Activated CD4-positive, CD25-positive, alpha-beta regulatory T cell (primary cell): ENCODE measurements at regions not wholly inside any gene's neighbourhood (a gene's known extent, or its start where the extent isn't known, plus 50 kb on each side); places are given as distances from the start of the nearest gene placed in this dataset.
"Not testable (repeated sequence)": the region's sequence is repeated elsewhere in the genome, so short reads cannot be mapped to it uniquely, and the experiment has no call there.

Experiments used
- DNase-seq, 4 experiments: peaks; one replicate each; lab custom pipeline; 2025; lab: John Stamatoyannopoulos, UW

- no peak for DNase-seq
Measured at GRCh38 chr10:89949496-89949895, 248.1 kb downstream of the KIF20B start.

- DNase-seq = peak in 1 of 4 experiments; percentile 1
Measured at GRCh38 chr10:89952325-89952724, 250.9 kb downstream of the KIF20B start.

GRCh38 chr10:89952751-89953150 is 251.4 kb downstream of the KIF20B start:
- no peak for DNase-seq

- no peak for DNase-seq
Measured at GRCh38 chr10:89954061-89954460, 252.7 kb downstream of the KIF20B start.

GRCh38 chr10:89954787-89955566 is 253.6 kb downstream of the KIF20B start:
- DNase-seq = no peak

- DNase-seq = no peak
Measured at GRCh38 chr10:89959433-89960110, 258.2 kb downstream of the KIF20B start.

- DNase-seq = no peak
Measured at GRCh38 chr10:89963451-89964102, 262.2 kb downstream of the KIF20B start.

GRCh38 chr10:89966211-89966610 is 264.8 kb downstream of the KIF20B start:
- no peak for DNase-seq

- no peak for DNase-seq
Measured at GRCh38 chr10:89973326-89973725, 271.9 kb downstream of the KIF20B start.

GRCh38 chr10:89975071-89975470 is 273.7 kb downstream of the KIF20B start:
- DNase-seq = no peak

GRCh38 chr10:89975771-89976170 is 274.4 kb downstream of the KIF20B start:
- DNase-seq = no peak

GRCh38 chr10:89978081-89978480 is 276.7 kb downstream of the KIF20B start:
- no peak for DNase-seq

- no peak for DNase-seq
Measured at GRCh38 chr10:89979726-89980125, 278.3 kb downstream of the KIF20B start.

- no peak for DNase-seq
Measured at GRCh38 chr10:89980166-89980565, 278.8 kb downstream of the KIF20B start.

GRCh38 chr10:89981891-89982290 is 280.5 kb downstream of the KIF20B start:
- DNase-seq = no peak

- no peak for DNase-seq
Measured at GRCh38 chr10:89985446-89985845, 284.1 kb downstream of the KIF20B start.

- not testable (repeated sequence) for DNase-seq
Measured at GRCh38 chr10:89988361-89988760, 287.0 kb downstream of the KIF20B start.

GRCh38 chr10:89992575-89992974 is 291.2 kb downstream of the KIF20B start:
- no peak for DNase-seq

- DNase-seq = no peak
Measured at GRCh38 chr10:90007226-90007625, 305.8 kb downstream of the KIF20B start.

- not testable (repeated sequence) for DNase-seq
Measured at GRCh38 chr10:90011281-90011680, 309.9 kb downstream of the KIF20B start.

GRCh38 chr10:90018819-90019218 is 317.4 kb downstream of the KIF20B start:
- DNase-seq = no peak

- no peak for DNase-seq
Measured at GRCh38 chr10:90020506-90020905, 319.1 kb downstream of the KIF20B start.

GRCh38 chr10:90023950-90024349 is 322.6 kb downstream of the KIF20B start:
- DNase-seq = no peak
